A172 (cell line): ENCODE measurements at regions not wholly inside any gene's neighbourhood (a gene's known extent, or its start where the extent isn't known, plus 50 kb on each side); places are given as distances from the start of the nearest gene placed in this dataset.
"Not testable (repeated sequence)": the region's sequence is repeated elsewhere in the genome, so short reads cannot be mapped to it uniquely, and the experiment has no call there.

ENCODE experiments used
- DNase-seq: peaks from one replicate; pipeline ENCODE4 v3.0.0-alpha.2; 2015; ENCODE audit warnings: low spot score

- DNase-seq, result no peak
Observed at GRCh38 chr3:158882445-158882844, 80.6 kb downstream of the MFSD1 start.

GRCh38 chr3:158896729-158897128, 94.9 kb downstream of the MFSD1 start:
- DNase-seq, result no peak

- no peak for DNase-seq
Observed at GRCh38 chr3:158906749-158907148, 104.9 kb downstream of the MFSD1 start.

- no peak for DNase-seq
Observed at GRCh38 chr3:158908187-158908734, 106.4 kb downstream of the MFSD1 start.

GRCh38 chr3:158909870-158910269, 108.0 kb downstream of the MFSD1 start:
- DNase-seq, result peak; percentile 6

GRCh38 chr3:158911586-158911985, 109.7 kb downstream of the MFSD1 start:
- no peak for DNase-seq

- no peak for DNase-seq
Observed at GRCh38 chr3:158912188-158912587, 110.3 kb downstream of the MFSD1 start.

- no peak for DNase-seq
Observed at GRCh38 chr3:158912621-158913020, 110.8 kb downstream of the MFSD1 start.

GRCh38 chr3:158916111-158916510, 114.3 kb downstream of the MFSD1 start:
- DNase-seq, result no peak

GRCh38 chr3:158918008-158918407, 116.2 kb downstream of the MFSD1 start:
- peak; percentile 84 for DNase-seq

- DNase-seq, result peak; percentile 12
Observed at GRCh38 chr3:158918451-158918850, 116.6 kb downstream of the MFSD1 start.

GRCh38 chr3:158920371-158920770, 118.5 kb downstream of the MFSD1 start:
- peak; percentile 18 for DNase-seq

- no peak for DNase-seq
Observed at GRCh38 chr3:158925021-158925420, 123.2 kb downstream of the MFSD1 start.

GRCh38 chr3:158925828-158926494, 124.1 kb downstream of the MFSD1 start:
- no peak for DNase-seq

GRCh38 chr3:158935846-158936245, 134.0 kb downstream of the MFSD1 start:
- DNase-seq, result peak; percentile 76

- DNase-seq, result peak; percentile 11
Observed at GRCh38 chr3:158936530-158937113, 134.8 kb downstream of the MFSD1 start.

GRCh38 chr3:158950178-158950901, 148.5 kb downstream of the MFSD1 start:
- DNase-seq, result no peak

- DNase-seq, result no peak
Observed at GRCh38 chr3:158953131-158953530, 151.3 kb downstream of the MFSD1 start.

GRCh38 chr3:158954420-158954819, 152.6 kb downstream of the MFSD1 start:
- DNase-seq, result no peak

- DNase-seq, result not testable (repeated sequence)
Observed at GRCh38 chr3:158957777-158958176, 155.9 kb downstream of the MFSD1 start.

- DNase-seq, result no peak
Observed at GRCh38 chr3:158958873-158959272, 157.0 kb downstream of the MFSD1 start.

GRCh38 chr3:158961471-158961870, 159.6 kb downstream of the MFSD1 start:
- no peak for DNase-seq

- no peak for DNase-seq
Observed at GRCh38 chr3:158961911-158962310, 160.1 kb downstream of the MFSD1 start.
